Activated T-cell treated with anti-CD3 and anti-CD28 coated beads, Interleukin-2, amount 50 U/mL, for 24 hours (primary cell): ENCODE measurements at regions not wholly inside any gene's neighbourhood (a gene's known extent, or its start where the extent isn't known, plus 50 kb on each side); places are given as distances from the start of the nearest gene placed in this dataset.

Experiments
- DNase-seq: peaks from one replicate; pipeline ENCODE4 v3.0.0-alpha.2; 2020
- H3K27ac Mint-ChIP-seq: 2 replicates; pipeline ENCODE4 v1.8.0; 2020; ENCODE audit warnings: mild to moderate bottlenecking, mixed read lengths
- H3K27me3 Mint-ChIP-seq: 2 replicates; pipeline ENCODE4 v1.8.0; 2020; ENCODE audit warnings: mixed read lengths
- H3K36me3 Mint-ChIP-seq: 2 replicates; pipeline ENCODE4 v1.8.0; 2020; ENCODE audit warnings: low read depth, mixed read lengths
- H3K4me1 Mint-ChIP-seq: 2 replicates; pipeline ENCODE4 v1.8.0; 2020; ENCODE audit warnings: low read depth, mixed read lengths
- H3K4me3 Mint-ChIP-seq: 2 replicates; pipeline ENCODE4 v1.8.0; 2020; ENCODE audit warnings: mild to moderate bottlenecking, moderate library complexity, mixed read lengths
- H3K9me3 Mint-ChIP-seq: 2 replicates; pipeline ENCODE4 v1.8.0; 2020; ENCODE audit warnings: mixed read lengths

DNA sequence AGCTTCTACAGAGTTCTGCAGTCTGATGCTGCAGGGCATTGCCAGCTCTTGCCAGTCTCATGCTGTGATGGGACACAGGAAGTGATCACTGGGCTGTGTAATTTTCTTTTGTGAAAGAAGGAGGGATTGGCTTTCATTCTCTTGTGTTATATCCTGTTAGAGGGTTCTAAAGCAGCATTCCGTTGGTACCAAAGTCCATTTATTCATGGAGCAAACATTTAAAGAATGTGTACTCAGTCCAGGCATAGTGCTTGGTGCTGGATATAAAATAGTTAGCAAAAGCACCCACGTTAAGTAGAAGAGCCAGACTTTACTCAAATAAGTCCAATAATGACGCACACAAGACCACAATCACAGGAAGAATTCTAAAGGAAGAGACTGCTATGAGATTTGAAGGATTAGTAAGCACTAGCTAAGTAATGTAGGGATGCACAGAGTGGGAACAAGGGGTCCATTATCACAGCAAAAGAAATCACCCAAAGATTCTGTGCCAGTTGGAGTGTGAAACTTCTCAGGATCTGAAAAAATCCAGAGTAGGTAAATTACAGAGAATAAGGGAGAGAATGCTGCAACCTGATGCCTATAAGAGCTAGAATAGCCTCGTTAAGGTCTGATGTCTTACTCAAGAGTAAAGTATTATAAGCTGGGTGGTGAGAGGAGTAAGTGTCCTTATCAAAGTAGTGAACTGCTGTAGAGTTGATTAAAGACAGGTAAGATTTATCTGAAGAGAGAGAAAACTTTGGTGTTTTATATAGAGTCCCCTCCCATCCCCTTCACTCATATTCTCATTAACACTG, 728.3 kb downstream of the METTL15 start:
- Mint-ChIP-seq H3K36me3 (no peaks in the 10 kb centered on the region), H3K9me3 (peaks cover 17% of the 10 kb centered on the region), H3K4me1 (no peaks in the 10 kb centered on the region), H3K27ac (no peak overlapping the region), H3K27me3 (no peaks in the 10 kb centered on the region), H3K4me3 (no peak overlapping the region)
- DNase-seq: no peak

DNA sequence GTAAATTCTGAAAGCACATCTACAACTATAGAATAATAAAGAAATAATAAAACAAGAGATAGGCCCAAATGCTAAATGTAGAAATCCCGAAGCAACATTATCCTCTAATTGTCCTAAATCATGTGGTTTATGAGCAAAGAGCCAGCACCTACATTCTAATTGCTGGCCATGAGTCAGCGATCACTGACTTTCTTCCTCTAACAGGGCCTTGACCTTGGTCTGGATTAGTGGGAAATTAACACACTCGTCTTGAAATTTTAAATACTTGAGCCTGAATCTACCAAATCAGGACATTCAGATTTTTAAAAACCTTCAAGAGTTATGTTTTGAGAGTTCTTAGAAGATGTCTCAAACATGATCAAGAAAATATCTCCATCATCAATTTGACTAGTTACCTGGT, 727.6 kb downstream of the METTL15 start:
- Mint-ChIP-seq H3K27ac (no peak overlapping the region), H3K36me3 (no peaks in the 10 kb centered on the region), H3K27me3 (no peaks in the 10 kb centered on the region), H3K4me3 (no peak overlapping the region), H3K9me3 (peaks cover 17% of the 10 kb centered on the region), H3K4me1 (no peaks in the 10 kb centered on the region)
- DNase-seq: no peak

DNA sequence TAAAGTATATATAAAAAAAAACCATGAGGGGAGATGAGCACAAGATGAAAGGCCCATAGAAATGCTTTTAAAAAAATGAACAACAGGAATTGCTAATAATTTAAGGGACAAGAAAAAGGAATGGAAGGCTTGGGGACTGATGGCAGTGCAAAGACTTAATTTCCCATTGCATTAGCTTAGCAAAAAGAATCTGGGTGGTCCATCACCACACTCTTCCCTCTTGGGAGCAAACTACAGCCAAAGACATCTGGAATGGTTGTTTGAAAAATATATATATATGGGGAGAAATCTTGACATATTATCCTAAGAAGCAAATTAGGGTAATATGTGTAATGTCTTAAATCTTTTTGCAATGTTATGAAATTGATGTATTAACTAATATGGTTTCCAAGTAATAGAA, 727.1 kb downstream of the METTL15 start:
- Mint-ChIP-seq H3K27ac (no peak overlapping the region), H3K27me3 (no peaks in the 10 kb centered on the region), H3K9me3 (peaks cover 13% of the 10 kb centered on the region), H3K4me1 (no peaks in the 10 kb centered on the region), H3K4me3 (no peak overlapping the region), H3K36me3 (no peaks in the 10 kb centered on the region)
- DNase-seq: no peak

DNA sequence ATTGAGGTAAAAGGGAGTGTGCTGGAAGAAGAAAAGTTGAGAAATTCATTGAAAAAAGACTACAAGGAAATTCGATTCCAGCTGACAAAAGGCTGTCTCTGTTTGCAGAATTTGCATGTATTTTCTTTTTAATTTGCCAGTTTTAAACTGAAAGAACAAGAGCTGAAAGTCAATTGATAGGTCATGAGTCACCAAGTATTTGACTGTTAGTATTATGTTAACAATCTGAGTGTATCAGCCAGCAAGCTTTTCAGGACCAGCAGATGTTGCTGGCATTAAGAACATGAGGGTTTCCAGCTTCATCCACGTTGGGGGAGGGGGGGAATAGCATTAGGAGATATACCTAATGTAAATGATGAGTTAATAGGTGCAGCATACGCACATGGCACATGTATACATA, 726.7 kb downstream of the METTL15 start:
- Mint-ChIP-seq H3K4me3 (no peak overlapping the region), H3K4me1 (no peaks in the 10 kb centered on the region), H3K9me3 (peaks cover 12% of the 10 kb centered on the region), H3K27me3 (no peaks in the 10 kb centered on the region), H3K27ac (no peak overlapping the region), H3K36me3 (no peaks in the 10 kb centered on the region)
- no peak for DNase-seq

DNA sequence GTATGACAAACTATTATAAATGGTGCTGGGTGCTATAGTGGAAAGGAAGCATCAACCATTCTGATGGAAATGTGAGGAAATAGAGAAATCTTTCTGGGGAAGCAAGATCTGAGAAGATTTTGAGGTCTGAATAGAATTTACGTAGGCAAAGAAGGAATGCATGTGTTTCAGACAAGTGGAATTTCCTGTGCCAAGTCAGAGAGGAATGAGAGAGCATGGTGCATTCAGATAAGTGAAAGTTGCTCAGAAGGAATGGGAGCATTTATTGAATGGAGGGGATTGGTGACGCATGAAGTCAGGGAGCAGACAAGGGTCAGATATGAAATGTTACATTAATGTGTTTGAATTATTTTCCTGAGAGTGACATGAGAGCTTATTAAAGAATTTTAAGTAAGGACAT, 725.5 kb downstream of the METTL15 start:
- H3K27ac Mint-ChIP-seq: no peak overlapping the region
- no peak for DNase-seq

DNA sequence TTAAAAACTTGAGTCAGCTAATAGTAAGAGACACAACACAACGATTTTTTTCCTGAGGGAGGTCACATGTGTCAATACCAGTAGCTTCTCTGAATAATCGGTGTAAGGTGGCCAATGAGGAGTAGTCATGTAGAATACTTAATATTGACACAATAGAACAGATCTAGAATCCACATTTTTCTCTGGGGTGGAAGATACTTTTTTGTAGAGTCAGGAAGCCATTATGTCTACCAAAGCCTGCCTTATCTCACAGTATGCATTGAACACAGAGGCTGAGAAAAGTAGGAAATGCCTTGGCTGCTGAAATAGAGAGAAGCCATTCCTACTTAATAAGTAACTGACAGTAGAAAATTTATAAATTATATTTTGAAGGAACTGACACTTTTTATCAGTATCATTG, 725.0 kb downstream of the METTL15 start:
- Mint-ChIP-seq H3K27me3 (no peaks in the 10 kb centered on the region), H3K9me3 (peaks cover 9% of the 10 kb centered on the region), H3K36me3 (no peaks in the 10 kb centered on the region), H3K27ac (no peak overlapping the region), H3K4me1 (no peaks in the 10 kb centered on the region), H3K4me3 (no peak overlapping the region)
- DNase-seq: no peak

More for the DNA sequence above, 725.5 kb downstream of the METTL15 start:
- Mint-ChIP-seq H3K36me3 (no peaks in the 10 kb centered on the region), H3K4me1 (no peaks in the 10 kb centered on the region), H3K4me3 (no peak overlapping the region), H3K9me3 (peaks cover 10% of the 10 kb centered on the region), H3K27me3 (no peaks in the 10 kb centered on the region)

DNA sequence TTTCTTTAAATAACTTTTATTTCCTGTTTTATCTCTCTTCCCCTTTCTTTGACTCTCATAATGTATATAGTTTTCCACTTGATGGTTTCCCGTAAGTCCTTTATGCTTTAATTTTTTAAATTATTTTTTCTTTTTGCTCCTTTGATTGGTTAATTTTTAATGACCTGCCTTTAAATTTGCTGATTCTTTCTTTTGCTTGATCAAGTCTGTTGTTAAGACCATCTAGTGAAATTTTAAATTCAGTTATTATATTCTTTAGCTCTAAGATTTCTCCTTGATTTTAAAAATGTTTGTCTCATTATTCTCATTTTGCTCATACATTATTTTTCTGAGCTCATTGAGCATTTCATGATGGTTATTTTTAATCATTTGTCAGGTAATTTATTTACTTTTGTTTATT, 718.6 kb downstream of the METTL15 start:
- Mint-ChIP-seq H3K9me3 (peaks cover 12% of the 10 kb centered on the region), H3K27me3 (no peaks in the 10 kb centered on the region), H3K4me1 (no peaks in the 10 kb centered on the region), H3K36me3 (no peaks in the 10 kb centered on the region), H3K27ac (no peak overlapping the region), H3K4me3 (no peak overlapping the region)
- DNase-seq: no peak

DNA sequence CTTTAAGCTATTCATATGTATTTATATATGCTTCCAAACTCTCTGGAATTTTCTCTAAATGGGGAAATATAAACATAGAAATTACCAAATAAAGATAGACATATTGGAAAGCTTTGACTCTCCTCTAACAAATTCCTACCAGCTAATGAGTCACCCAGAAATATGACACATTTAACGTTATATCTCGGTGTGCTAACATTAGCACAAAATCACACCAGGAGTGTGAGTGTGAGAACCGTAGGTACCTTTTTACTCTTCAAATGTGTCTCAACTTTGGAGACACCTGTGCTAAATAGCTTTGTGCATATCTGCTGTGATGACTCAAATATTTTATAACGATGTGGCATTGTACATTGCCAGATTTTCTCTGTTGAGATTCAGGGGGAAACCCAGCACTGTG, 714.4 kb downstream of the METTL15 start:
- Mint-ChIP-seq H3K4me3 (no peak overlapping the region), H3K36me3 (no peaks in the 10 kb centered on the region), H3K4me1 (no peaks in the 10 kb centered on the region), H3K27ac (no peak overlapping the region), H3K27me3 (no peaks in the 10 kb centered on the region), H3K9me3 (peaks cover 12% of the 10 kb centered on the region)
- DNase-seq: no peak

DNA sequence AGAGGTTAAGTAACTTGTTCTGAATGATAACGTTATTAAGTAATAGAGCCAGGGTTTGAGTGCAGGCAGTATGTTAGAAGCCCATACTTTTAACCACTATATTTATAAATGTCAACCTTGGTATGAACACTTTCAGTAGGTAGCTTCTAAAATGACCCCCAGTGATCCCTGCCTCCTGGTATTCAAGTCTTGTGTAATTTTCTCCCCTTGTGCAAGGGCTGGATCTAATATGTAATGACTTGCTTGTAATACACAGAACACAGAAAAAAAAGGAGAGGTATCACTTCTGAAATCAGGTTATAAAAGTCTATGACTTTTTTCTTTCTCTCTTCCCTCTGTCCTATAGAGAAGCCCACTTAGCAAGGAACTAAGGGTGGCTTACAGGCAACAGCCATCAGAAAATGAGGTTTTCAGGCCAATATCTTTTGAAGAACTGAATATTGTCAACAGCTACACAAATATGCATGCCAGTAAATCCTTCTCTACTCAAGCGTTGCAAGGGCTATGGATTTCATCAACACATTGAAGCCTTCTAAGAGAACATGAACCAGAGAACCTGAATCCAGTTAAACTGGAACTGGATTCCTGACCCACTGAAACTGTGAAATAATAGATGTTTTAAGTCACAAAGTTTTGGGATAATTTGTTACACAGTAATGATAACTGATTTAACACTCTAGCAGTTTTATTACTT, 712.3 kb downstream of the METTL15 start:
- no peak overlapping the region for H3K4me3 Mint-ChIP-seq
- H3K9me3 Mint-ChIP-seq: peaks cover 14% of the 10 kb centered on the region
- DNase-seq: no peak
- H3K4me1 Mint-ChIP-seq: no peaks in the 10 kb centered on the region
- H3K27me3 Mint-ChIP-seq: no peaks in the 10 kb centered on the region
- no peaks in the 10 kb centered on the region for H3K36me3 Mint-ChIP-seq
- no peak overlapping the region for H3K27ac Mint-ChIP-seq

DNA sequence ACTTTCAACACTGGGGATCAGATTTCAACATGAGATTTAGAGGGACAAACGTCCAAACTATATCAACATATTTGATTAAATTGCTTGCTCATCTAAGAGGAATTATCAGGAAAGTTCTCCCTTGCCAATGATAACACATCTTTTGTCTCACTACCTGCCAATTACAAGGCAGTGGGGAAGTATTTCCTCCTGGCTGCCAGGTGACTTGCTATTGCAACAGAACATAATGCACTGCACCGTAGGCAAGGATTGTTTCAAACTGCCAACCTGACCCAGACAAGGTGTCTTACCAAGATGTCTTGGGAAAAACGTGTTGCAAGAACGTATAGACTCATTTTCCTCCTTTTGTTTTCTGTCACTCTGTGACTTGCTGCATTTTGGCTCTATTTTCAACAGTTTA, 711.6 kb downstream of the METTL15 start:
- Mint-ChIP-seq H3K36me3 (no peaks in the 10 kb centered on the region), H3K9me3 (peaks cover 14% of the 10 kb centered on the region)

DNA sequence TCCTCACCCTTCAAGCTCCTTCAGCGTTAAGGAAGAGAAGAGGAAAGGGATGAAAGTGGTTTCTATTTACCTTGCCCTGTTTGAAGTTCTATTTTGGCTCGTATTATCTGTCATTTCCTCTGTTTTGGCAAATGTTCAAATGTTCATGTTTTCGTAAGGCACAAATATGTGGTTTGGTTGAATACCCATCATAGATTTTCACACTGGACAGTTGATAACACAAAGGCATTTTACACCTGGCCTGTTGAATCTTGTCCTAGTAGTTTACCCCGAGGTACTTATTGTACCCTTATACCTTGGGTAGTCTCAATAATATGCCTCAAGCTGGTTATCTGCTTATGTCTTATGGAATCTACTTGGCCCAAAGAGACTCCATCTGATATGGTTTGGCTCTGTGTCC, 706.9 kb downstream of the METTL15 start:
- Mint-ChIP-seq H3K27me3 (no peaks in the 10 kb centered on the region), H3K4me3 (no peak overlapping the region), H3K27ac (no peak overlapping the region), H3K9me3 (peaks cover 28% of the 10 kb centered on the region), H3K36me3 (no peaks in the 10 kb centered on the region), H3K4me1 (no peaks in the 10 kb centered on the region)
- no peak for DNase-seq

More for the DNA sequence above, 711.6 kb downstream of the METTL15 start:
- H3K27me3 Mint-ChIP-seq: no peaks in the 10 kb centered on the region
- no peak overlapping the region for H3K4me3 Mint-ChIP-seq
- DNase-seq: no peak
- H3K27ac Mint-ChIP-seq: no peak overlapping the region
- H3K4me1 Mint-ChIP-seq: no peaks in the 10 kb centered on the region

DNA sequence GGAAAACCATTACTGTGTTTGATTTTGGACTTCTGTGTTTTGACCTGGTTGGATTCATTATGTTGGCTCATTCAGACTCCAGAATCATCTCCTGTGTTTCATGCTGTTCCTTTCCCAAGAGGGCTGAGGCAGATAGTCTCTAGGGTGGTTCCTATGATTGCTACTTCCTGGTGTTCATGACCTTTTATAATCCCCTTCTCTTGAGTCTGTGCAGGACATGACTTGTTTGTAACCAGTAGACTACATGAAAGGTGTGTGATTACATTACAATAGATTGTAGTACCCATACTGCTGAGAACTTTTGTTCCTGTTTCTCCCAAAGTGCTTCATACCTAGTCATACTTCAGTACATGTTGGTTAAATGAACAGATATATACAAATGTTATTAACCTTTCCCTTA, 700.6 kb downstream of the METTL15 start:
- no peaks in the 10 kb centered on the region for H3K27me3 Mint-ChIP-seq
- H3K4me1 Mint-ChIP-seq: no peaks in the 10 kb centered on the region
- H3K9me3 Mint-ChIP-seq: peaks cover 26% of the 10 kb centered on the region
- no peak overlapping the region for H3K27ac Mint-ChIP-seq
- H3K36me3 Mint-ChIP-seq: no peaks in the 10 kb centered on the region
- no peak for DNase-seq
- H3K4me3 Mint-ChIP-seq: no peak overlapping the region

DNA sequence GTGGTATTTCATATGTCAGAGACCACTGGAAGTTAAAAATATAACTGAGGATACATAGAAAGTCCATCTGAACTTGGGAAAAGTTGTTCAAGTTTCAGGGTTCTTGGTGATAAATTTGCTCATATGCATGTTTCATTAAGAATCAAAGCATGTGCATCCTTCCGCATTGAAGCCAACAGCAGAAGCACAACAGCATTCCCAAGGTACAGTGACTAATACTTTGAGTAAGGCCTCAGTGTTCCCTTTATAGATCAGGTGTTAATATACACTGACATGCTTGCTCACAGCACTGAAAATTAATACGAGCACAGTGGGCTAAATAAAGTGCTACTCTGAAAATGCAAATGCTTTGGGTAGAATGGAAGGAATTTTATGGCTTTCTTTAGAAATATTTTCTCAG, 691.1 kb downstream of the METTL15 start:
- Mint-ChIP-seq H3K36me3 (no peaks in the 10 kb centered on the region), H3K4me1 (no peaks in the 10 kb centered on the region), H3K27ac (no peak overlapping the region), H3K9me3 (peaks cover 19% of the 10 kb centered on the region), H3K4me3 (no peak overlapping the region), H3K27me3 (no peaks in the 10 kb centered on the region)
- no peak for DNase-seq

DNA sequence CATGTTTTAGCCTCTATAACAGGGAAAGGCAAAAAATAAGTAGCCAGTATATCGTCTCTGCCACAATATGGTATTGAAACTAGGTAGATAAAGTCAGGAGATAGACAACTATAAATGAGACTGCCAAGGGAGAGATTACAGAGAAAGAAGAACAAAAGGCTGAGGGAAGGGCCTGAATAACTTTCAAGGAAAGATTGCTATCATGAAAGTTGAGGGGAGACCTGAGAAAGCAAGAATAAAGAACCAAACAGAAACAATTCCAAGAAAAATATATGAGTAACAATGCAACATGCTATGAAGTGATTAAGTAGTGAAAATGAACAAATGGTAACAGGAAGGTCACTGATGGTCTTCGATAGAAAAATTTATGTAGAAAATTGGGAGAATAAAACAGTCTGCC, 690.1 kb downstream of the METTL15 start:
- H3K9me3 Mint-ChIP-seq: peaks cover 16% of the 10 kb centered on the region
- no peaks in the 10 kb centered on the region for H3K36me3 Mint-ChIP-seq
- H3K4me1 Mint-ChIP-seq: no peaks in the 10 kb centered on the region
- no peaks in the 10 kb centered on the region for H3K27me3 Mint-ChIP-seq
- no peak for DNase-seq
- H3K4me3 Mint-ChIP-seq: no peak overlapping the region
- H3K27ac Mint-ChIP-seq: no peak overlapping the region

DNA sequence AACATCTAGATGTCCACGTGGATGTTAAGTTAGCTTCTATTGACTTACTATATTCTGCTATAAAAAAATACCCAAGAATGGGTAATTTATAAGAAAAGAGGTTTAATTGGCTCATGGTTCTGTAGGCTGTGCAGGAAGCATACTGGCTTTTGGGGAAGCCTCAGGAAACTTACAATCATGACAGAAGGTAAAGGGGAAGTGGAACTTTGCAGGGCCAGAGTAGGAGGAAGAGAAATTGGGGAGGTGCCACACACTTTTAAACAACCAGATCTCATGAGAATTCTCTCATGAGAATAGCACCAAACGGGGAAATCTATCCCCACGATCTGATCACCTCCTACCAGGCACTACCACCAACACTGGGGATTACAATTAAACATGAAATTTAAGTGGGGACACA, 689.3 kb downstream of the METTL15 start:
- no peaks in the 10 kb centered on the region for H3K36me3 Mint-ChIP-seq
- H3K9me3 Mint-ChIP-seq: peaks cover 13% of the 10 kb centered on the region
- no peak for DNase-seq
- H3K4me3 Mint-ChIP-seq: no peak overlapping the region
- no peaks in the 10 kb centered on the region for H3K27me3 Mint-ChIP-seq
- H3K27ac Mint-ChIP-seq: no peak overlapping the region
- H3K4me1 Mint-ChIP-seq: no peaks in the 10 kb centered on the region
